GM04504 (cell line): ENCODE measurements at regions not wholly inside any gene's neighbourhood (a gene's known extent, or its start where the extent isn't known, plus 50 kb on each side); places are given as distances from the start of the nearest gene placed in this dataset.
"Not testable (repeated sequence)": the region's sequence is repeated elsewhere in the genome, so short reads cannot be mapped to it uniquely, and the experiment has no call there.

ENCODE experiments used
- DNase-seq: peaks from one replicate; pipeline ENCODE4 v3.0.0-alpha.2; 2012; ENCODE audit warnings: low read depth

- no peak for DNase-seq
Measured at GRCh38 chr16:79864032-79864780, 263.7 kb upstream of the MAF start.

DNA sequence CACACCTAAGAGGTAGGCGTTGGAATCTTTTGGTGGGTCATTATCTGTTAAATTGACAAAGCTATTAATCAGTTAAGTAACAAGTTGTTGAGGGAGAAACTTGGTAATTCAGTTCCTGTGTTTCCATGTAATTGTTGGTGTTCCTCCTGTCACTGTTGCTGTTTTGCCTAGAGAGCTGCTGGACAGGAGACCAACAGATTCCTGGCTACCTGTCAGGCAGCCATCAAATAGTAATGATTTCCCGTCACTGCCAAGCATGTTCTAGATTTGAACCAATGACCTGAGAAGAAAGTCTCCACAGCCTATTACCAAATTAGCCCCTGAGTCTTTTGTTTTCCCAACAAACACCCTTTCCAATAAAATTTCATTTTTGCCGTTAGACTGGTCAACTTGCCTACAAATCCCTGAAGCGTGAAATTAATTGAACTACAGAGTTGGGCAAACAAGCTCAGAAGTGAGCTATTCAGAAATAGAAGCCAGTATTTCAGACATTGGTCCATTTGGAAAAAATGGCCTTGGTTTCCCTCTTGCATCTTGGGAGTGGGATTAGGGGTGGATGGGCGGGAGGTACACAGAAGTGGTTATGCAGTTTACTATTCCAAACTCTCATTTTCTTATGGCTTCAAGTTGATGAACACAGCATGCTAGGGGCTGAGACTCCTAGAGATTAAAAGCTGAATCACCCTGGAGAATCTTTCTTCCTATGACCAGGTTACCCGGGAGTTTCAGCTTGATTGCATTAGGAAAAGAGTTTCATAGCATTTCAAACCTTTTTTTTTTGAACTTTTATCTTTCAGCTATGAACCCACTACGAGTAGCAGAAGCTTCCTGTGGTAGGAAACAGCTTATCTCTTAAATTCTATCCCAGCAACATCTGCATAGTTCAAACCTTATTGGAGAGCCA, 262.8 kb upstream of the MAF start:
- no peak for DNase-seq

- DNase-seq = no peak
Measured at GRCh38 chr16:79862601-79863000, 262.1 kb upstream of the MAF start.

DNA sequence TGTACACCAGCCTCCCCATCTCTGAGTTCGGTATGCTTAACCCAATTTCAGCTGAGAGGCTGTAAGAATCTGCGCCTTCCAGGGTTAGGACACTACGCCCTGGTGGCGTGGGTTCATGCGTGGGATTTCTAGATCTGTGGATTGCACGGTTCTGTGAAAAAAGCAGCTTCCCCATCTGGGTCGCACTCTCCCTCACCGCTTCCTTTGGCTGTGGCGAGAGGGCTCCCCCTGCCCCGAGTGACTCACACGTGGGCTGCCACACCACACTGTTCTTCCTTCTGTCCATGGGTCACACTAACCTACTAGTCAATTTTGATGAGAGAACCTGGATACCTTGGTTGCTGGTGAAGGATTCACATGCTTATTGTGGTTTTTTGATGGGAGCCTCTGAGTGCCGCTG, 256.0 kb upstream of the MAF start:
- DNase-seq = no peak

GRCh38 chr16:79850348-79850747, 249.8 kb upstream of the MAF start:
- no peak for DNase-seq

DNA sequence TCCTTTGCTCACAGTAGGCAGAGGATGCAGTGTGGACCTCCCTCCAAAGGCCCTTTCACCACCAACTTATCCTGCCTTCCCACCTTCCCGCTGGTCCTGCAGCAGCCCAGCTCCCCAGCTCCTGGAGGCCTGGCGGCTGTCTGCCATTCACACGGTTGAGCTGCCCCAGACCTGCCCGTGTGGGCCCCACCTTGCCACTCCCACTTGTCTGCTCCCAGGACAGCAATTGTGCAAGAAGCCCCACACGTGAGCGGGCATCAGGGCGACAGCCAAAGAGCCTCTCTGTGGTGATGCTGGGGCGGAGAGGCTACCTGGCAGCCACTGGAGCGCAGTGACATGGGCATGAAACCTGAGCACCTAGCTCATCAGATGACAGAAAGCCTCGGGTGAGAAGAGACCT, 248.6 kb upstream of the MAF start:
- no peak for DNase-seq

DNA sequence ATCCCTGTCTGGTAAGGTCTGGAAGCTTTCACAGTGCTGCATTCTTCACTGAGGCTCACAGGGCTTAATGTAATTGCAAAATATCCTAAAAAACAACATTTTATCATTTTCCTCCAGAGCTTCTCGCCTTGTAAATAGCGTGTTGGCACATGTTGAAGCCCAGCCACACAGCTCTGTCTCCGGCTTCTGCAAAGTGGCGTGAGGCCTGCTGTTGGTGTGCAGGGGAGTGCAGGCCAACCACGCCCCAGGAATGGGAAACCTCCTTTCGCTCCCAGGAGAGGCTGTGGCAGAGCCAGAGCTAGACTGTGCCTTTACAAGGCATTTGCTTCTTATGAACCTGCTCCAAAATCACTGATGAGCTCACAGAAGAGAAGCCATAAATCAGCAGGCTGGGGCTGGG, 248.2 kb upstream of the MAF start:
- DNase-seq = no peak

GRCh38 chr16:79847569-79847968, 247.0 kb upstream of the MAF start:
- no peak for DNase-seq

DNA sequence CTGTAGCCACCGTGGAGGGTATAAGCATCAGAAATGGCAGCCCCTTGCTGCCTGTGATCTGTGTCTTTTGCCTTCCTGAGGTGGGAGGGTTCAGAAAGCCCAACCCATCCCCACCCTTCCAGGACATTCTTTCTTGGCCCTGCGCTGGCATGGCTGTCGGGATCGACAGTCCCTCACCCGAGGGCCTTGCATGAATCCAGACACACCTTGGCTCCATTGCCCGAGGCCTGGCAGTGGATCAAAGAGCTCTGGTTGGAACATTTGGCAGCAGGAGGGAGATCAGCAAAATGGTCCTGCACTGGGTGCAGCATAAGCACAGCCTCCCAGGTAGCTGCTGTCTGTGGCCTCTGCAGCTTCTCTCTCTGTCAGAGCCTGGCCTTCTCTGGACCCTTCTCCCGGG, 246.6 kb upstream of the MAF start:
- no peak for DNase-seq

DNA sequence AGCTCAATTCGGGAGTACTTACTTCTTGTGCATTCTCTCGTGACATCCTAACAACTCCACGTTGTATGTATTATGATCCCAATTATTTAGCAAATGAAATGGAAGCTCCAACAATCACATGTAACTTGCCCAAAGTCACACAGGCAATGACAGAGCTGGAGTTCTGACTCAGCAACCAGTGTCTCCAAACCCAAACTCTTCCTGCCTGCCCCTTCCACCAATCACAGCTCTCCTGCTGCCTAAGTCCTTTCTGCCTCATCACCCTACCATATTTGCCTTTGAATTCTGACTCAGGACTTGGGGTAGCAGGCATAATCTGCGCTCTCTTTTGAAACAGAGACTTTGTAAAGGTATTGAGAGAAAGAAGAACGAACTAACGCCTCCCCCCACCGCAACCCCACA, 245.2 kb upstream of the MAF start:
- DNase-seq = no peak

DNA sequence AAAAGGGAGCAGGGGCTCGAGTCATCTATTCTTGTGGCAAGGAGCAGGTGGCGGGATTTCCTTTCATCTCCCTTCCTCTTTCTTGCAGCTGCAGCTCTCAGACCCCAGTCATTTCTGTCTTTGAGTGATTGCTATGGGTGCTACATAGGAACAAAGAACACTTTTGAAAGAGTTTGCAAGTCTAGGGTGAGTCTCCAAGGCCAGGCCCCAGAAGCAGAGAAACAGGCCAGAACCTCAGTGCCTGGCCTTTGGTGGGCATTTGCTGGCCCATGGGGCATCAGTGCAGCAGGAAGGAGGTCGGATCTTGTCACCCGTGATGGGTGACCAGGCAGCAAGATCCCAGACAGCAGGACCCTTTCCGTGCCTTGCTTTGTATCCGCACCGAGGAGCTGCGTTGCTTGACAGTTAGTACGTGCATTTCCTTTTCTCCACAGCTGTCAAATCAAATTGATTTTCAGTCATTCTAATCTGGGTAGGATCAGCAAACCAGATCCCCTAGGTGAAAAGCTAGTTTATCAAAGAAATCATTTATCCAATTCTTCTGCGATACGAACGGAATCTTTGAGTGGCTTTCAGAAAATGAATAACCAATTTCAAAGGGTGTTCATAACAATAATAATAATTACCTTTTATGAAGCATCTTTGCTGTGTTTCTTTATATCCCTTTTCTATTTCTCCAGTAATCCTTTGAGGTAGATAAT, 244.6 kb upstream of the MAF start:
- no peak for DNase-seq

DNA sequence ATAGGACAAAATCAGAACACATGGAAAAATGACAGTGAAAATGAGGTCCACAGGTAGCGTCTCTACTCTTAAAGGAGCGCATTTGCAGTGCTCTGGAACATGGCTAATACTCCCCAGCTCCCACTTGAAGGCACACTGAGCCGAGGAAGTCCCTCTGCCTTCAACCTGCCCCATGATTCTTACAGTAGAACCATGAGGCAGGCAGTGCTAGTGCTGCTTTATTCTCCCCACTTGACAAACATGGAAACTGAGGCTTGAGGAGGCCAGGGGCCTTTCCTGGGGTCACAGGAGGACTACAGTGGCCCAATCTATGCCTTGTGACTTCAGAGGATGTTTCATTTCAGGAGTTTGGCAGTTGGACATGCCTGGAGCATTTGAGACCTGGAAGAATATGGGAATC, 244.1 kb upstream of the MAF start:
- DNase-seq = no peak

GRCh38 chr16:79843631-79844043, 243.1 kb upstream of the MAF start:
- DNase-seq = no peak

- no peak for DNase-seq
Measured at GRCh38 chr16:79843145-79843544, 242.6 kb upstream of the MAF start.

- DNase-seq = no peak
Measured at GRCh38 chr16:79842197-79842596, 241.7 kb upstream of the MAF start.

DNA sequence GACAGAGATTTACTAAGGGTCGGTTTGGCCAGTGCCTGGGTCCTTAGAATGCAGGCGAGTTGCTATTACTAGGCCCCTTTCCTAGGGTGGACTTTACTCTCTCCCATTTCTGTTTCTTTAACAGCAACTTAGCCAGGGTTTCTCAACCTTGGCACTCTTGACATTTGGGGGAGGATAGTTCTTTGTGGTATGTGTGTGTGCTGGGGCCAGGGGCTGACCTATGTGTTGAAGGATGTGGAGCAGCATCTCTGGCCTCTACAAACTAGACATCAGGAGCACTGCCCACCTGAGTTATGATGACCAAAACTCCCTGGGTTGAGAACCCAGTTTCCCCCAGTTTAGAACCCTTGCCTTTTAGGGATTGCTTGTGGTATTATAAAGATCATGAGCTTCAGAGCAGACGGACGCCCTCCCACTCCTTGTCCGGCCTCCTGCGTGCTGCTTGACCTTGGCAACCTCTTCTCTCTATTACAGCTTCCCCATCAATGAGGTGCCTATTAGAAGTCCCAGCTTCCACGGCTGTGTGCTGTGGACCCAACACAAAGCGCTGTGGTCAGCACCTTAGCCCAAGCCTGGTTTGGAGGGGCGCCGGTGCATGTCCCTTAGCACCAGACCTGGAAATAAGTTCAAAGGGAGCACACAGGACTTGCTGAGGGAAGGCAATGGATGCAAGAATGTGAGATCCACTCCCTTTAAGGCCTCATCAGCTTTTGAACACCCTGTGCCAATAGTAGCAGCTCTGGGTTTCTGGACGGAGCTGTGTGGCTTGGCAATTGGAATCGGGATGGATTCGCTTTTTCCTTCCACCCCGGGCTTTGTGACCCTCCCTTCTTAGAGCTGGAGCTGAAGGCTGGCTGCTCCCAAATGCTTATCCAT, 239.2 kb upstream of the MAF start:
- DNase-seq = no peak

GRCh38 chr16:79838496-79839259, 238.1 kb upstream of the MAF start:
- DNase-seq = no peak

DNA sequence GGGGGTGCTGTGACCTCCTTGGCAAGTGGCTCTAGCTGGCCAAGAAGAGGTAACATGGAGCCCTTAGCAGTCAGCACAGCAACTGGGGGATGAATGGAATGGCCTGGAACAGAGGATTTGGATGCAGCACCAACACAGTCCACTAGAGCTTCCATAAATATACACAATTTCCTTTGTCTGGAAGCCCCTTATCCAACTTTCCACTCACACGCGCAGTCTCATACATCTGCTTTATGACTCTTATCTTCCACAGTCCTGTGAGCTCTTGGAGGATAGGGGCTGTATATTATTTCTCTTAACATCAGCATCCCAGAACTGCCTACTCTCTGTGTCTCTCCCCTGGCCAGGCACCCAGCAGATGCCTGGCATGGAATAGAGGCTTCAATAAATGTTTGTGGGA, 235.6 kb upstream of the MAF start:
- DNase-seq = no peak

DNA sequence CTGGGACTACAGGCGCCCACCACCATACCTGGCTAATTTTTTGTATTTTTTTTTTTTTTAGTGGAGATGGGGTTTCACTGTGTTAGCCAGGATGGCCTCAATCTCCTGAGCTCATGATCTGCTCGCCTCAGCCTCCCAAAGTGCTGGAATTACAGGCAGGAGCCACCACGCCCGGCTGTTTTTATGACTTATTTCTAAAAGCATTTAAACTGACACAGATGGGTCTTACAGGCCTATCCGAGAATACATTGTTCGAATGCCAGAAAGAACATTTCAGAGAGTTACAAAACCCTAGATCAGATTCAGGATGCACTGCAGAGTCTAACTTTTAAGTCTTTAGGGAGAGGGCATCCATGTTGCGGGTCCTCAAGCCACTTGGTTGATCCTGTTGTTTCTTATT, 234.7 kb upstream of the MAF start:
- DNase-seq = no peak

- DNase-seq = no peak
Measured at GRCh38 chr16:79834720-79835119, 234.2 kb upstream of the MAF start.

GRCh38 chr16:79834003-79834402, 233.5 kb upstream of the MAF start:
- not testable (repeated sequence) for DNase-seq
